T-cell (primary cell): ENCODE measurements at regions not wholly inside any gene's neighbourhood (a gene's known extent, or its start where the extent isn't known, plus 50 kb on each side); places are given as distances from the start of the nearest gene placed in this dataset.

Source experiments
- ATAC-seq, 4 experiments: fragments of 200-7000 bp in 3 of 4; fragments of 150-1000 bp in 1 of 4; cut with Tn5 transposase; replicated peaks in 1 of 4; 1 replicate in 3 of 4; 2 replicates in 1 of 4; pipeline ENCODE4 v1.10.0; 2021; ENCODE audit warnings: moderate library complexity in 3 of 4, mild to moderate bottlenecking in 2 of 4, moderate number of reproducible peaks in 1 of 4
- CTCF ChIA-PET, 2 donors: fragments of 300-600 bp; sonication (Branson Sonifier 250); formaldehyde crosslinking; loops; one replicate each; lab custom pipeline; 2022; ENCODE audit warnings: antibody characterized with exemption in 2 of 2; lab: Charles Lee
- POLR2A ChIA-PET, 2 donors: fragments of 300-600 bp; sonication (Branson Sonifier 250); formaldehyde crosslinking; loops; one replicate each; lab custom pipeline; 2022; ENCODE audit warnings: antibody characterized with exemption in 2 of 2; lab: Charles Lee
- DNase-seq, 35 experiments: peaks; one replicate each; pipeline versions ENCODE4 v3.0.0 to v3.0.0-alpha.2; 2013 to 2023
- H3K27ac ChIP-seq: one replicate; pipeline ENCODE4 v1.5.1; 2013; ENCODE audit warnings: low read length
- H3K27me3 ChIP-seq, 2 experiments: replicated peaks in 1 of 2; 1 replicate in 1 of 2; 2 replicates in 1 of 2; pipeline versions ENCODE4 v1.6.1 to v1.7.0; 2013; ENCODE audit warnings: low read length in 1 of 2, mixed read lengths in 1 of 2; ENCODE audit not compliant: control insufficient read depth in 2 of 2, insufficient read depth in 2 of 2; ENCODE audit errors: extremely low read depth in 1 of 2
- H3K36me3 ChIP-seq, 2 donors: 1 replicate in 1 of 2; 2 replicates in 1 of 2; pipeline versions ENCODE4 v1.6.1 to v1.7.0; 2013; ENCODE audit warnings: low read length in 1 of 2; ENCODE audit not compliant: control insufficient read depth in 2 of 2, insufficient read depth in 1 of 2; ENCODE audit errors: extremely low read depth in 1 of 2
- H3K4me1 ChIP-seq, 2 experiments: 1 replicate in 1 of 2; 2 replicates in 1 of 2; pipeline versions ENCODE4 v1.6.1 to v1.7.0; 2013; ENCODE audit warnings: low read length in 2 of 2, mixed read lengths in 1 of 2; ENCODE audit not compliant: insufficient read depth in 2 of 2, control insufficient read depth in 1 of 2; ENCODE audit errors: extremely low read depth in 1 of 2
- H3K4me3 ChIP-seq, 2 donors: 1 replicate in 1 of 2; 2 replicates in 1 of 2; pipeline versions ENCODE4 v1.5.1 to v1.7.0; 2013; ENCODE audit warnings: mild to moderate bottlenecking in 2 of 2, low read length in 1 of 2, moderate library complexity in 1 of 2; ENCODE audit not compliant: control insufficient read depth in 1 of 2; ENCODE audit errors: extremely low read depth in 1 of 2
- H3K9me3 ChIP-seq: 2 replicates; pipeline ENCODE4 v1.7.0; 2013
- H3K27ac Mint-ChIP-seq, 2 donors: one replicate each; pipeline ENCODE4 v1.8.0; 2020 to 2021; ENCODE audit warnings: mild to moderate bottlenecking in 2 of 2, mixed read lengths in 2 of 2
- H3K27me3 Mint-ChIP-seq, 2 donors: one replicate each; pipeline ENCODE4 v1.8.0; 2021 to 2022; ENCODE audit warnings: mixed read lengths in 2 of 2
- H3K36me3 Mint-ChIP-seq: one replicate; pipeline ENCODE4 v1.8.0; 2021; ENCODE audit warnings: mixed read lengths
- H3K4me1 Mint-ChIP-seq, 3 donors: one replicate each; pipeline ENCODE4 v1.8.0; 2020 to 2022; ENCODE audit warnings: mixed read lengths in 3 of 3, mild to moderate bottlenecking in 1 of 3
- H3K4me3 Mint-ChIP-seq, 3 donors: one replicate each; pipeline ENCODE4 v1.8.0; 2020 to 2022; ENCODE audit warnings: mild to moderate bottlenecking in 3 of 3, mixed read lengths in 3 of 3, moderate library complexity in 3 of 3
- H3K9me3 Mint-ChIP-seq, 3 donors: one replicate each; pipeline ENCODE4 v1.8.0; 2020 to 2022; ENCODE audit warnings: mixed read lengths in 3 of 3
- WGBS: methylation state at CpG from one replicate; pipeline ENCODE4 v1.1.5; 2013; ENCODE audit warnings: missing lambda C conversion rate; ENCODE audit not compliant: insufficient coverage; 5-methylcytosine and 5-hydroxymethylcytosine counted together

GRCh38 chr9:104980039-104980654, 52.2 kb upstream of the ABCA1 start:
- no peaks in the 10 kb centered on the region for H3K27me3 ChIP-seq
- Mint-ChIP-seq H3K9me3 (no peaks in the 10 kb centered on the region), H3K36me3 (no peaks in the 10 kb centered on the region), H3K27me3 (peaks cover 2 to 3% of the 10 kb centered on the region in 2 donors), H3K4me1 (peaks cover 7 to 23% (median 22%) of the 10 kb centered on the region in 3 donors), H3K27ac (no peak overlapping the region), H3K4me3 (no peak overlapping the region)
- H3K27ac ChIP-seq, result no peak overlapping the region
- no peaks in the 10 kb centered on the region for H3K36me3 ChIP-seq
- ChIA-PET CTCF (interaction anchor here in 1 of 2 donors (1.1 kb wide), 1 partner anchor 118 kb away, joined by 10 read pairs; no protein-coding TSS in a partner anchor), POLR2A (interaction anchor here in 1 of 2 donors (0.6 kb wide), 1 partner anchor 15 kb away, joined by 5 read pairs; no protein-coding TSS in a partner anchor)
- no peak overlapping the region for H3K4me3 ChIP-seq
- 67% methylated on average over 1 of the region's 5 CpGs for WGBS
- no peak for ATAC-seq
- H3K4me1 ChIP-seq, result no peaks in the 10 kb centered on the region
- no peaks in the 10 kb centered on the region for H3K9me3 ChIP-seq
- no peak for DNase-seq

- ATAC-seq (no peak), DNase-seq (no peak)
- H3K9me3 Mint-ChIP-seq, result no peaks in the 10 kb centered on the region
- CTCF ChIA-PET, result interaction anchor here in 1 of 2 donors (0.6 kb wide), 2 partner anchors 145 to 150 kb away, joined by 3 to 6 read pairs; no protein-coding TSS in a partner anchor
- Histone ChIP-seq H3K27ac (no peak overlapping the region), H3K27me3 (no peaks in the 10 kb centered on the region), H3K4me3 (no peak overlapping the region), H3K9me3 (no peaks in the 10 kb centered on the region), H3K4me1 (no peaks in the 10 kb centered on the region), H3K36me3 (no peaks in the 10 kb centered on the region)
- H3K27me3 Mint-ChIP-seq, result peaks cover 2 to 3% of the 10 kb centered on the region in 2 donors
- H3K27ac Mint-ChIP-seq, result no peak overlapping the region
- no peaks in the 10 kb centered on the region for H3K36me3 Mint-ChIP-seq
- H3K4me3 Mint-ChIP-seq, result no peak overlapping the region
- 100% methylated on average over 3 of the region's 8 CpGs for WGBS
- peaks cover 9 to 30% (median 28%) of the 10 kb centered on the region in 3 donors for H3K4me1 Mint-ChIP-seq
- POLR2A ChIA-PET, result interaction anchor here in 1 of 2 donors (0.6 kb wide), 2 partner anchors 114 to 192 kb away, joined by 3 read pairs; no protein-coding TSS in a partner anchor
Measured at GRCh38 chr9:104981543-104982129, 53.7 kb upstream of the ABCA1 start.

GRCh38 chr9:104982543-104982942, 54.6 kb upstream of the ABCA1 start:
- ATAC-seq (no peak), DNase-seq (no peak)
- no peak overlapping the region for H3K4me3 ChIP-seq
- Mint-ChIP-seq H3K36me3 (no peaks in the 10 kb centered on the region), H3K27me3 (peaks cover 3 to 4% of the 10 kb centered on the region in 2 donors), H3K4me1 (peaks cover 9 to 30% (median 28%) of the 10 kb centered on the region in 3 donors), H3K4me3 (no peak overlapping the region), H3K9me3 (no peaks in the 10 kb centered on the region), H3K27ac (no peak overlapping the region)
- POLR2A ChIA-PET, result no interaction called here
- H3K4me1 ChIP-seq, result no peaks in the 10 kb centered on the region
- no peaks in the 10 kb centered on the region for H3K9me3 ChIP-seq
- no peak overlapping the region for H3K27ac ChIP-seq
- CTCF ChIA-PET, result no interaction called here
- WGBS, result 100% methylated on average over 1 of the region's 3 CpGs
- H3K27me3 ChIP-seq, result no peaks in the 10 kb centered on the region
- H3K36me3 ChIP-seq, result no peaks in the 10 kb centered on the region

GRCh38 chr9:104983491-104983890, 55.5 kb upstream of the ABCA1 start:
- peaks cover 3 to 4% of the 10 kb centered on the region in 2 donors for H3K27me3 Mint-ChIP-seq
- H3K9me3 Mint-ChIP-seq, result no peaks in the 10 kb centered on the region
- H3K9me3 ChIP-seq, result no peaks in the 10 kb centered on the region
- H3K27ac Mint-ChIP-seq, result no peak overlapping the region
- H3K4me3 Mint-ChIP-seq, result no peak overlapping the region
- ChIA-PET CTCF (no interaction called here), POLR2A (no interaction called here)
- DNase-seq, result no peak
- H3K27ac ChIP-seq, result no peak overlapping the region
- H3K4me1 ChIP-seq, result no peaks in the 10 kb centered on the region
- ATAC-seq, result no peak
- no peaks in the 10 kb centered on the region for H3K36me3 ChIP-seq
- no peak overlapping the region for H3K4me3 ChIP-seq
- no CpG with 5 or more reads among the region's 3 CpGs for WGBS
- peaks cover 9 to 30% (median 28%) of the 10 kb centered on the region in 3 donors for H3K4me1 Mint-ChIP-seq
- H3K27me3 ChIP-seq, result no peaks in the 10 kb centered on the region
- no peaks in the 10 kb centered on the region for H3K36me3 Mint-ChIP-seq

GRCh38 chr9:104984121-104984520, 56.2 kb upstream of the ABCA1 start:
- H3K27ac Mint-ChIP-seq, result no peak overlapping the region
- H3K36me3 ChIP-seq, result no peaks in the 10 kb centered on the region
- ATAC-seq, result no peak
- CTCF ChIA-PET, result no interaction called here
- H3K4me1 Mint-ChIP-seq, result peaks cover 9 to 30% (median 28%) of the 10 kb centered on the region in 3 donors
- 80% methylated on average over 1 of the region's 5 CpGs for WGBS
- no peak for DNase-seq
- H3K27ac ChIP-seq, result no peak overlapping the region
- no peaks in the 10 kb centered on the region for H3K9me3 Mint-ChIP-seq
- H3K9me3 ChIP-seq, result no peaks in the 10 kb centered on the region
- H3K4me1 ChIP-seq, result no peaks in the 10 kb centered on the region
- H3K4me3 Mint-ChIP-seq, result peak overlapping the region in 1 of 3 donors; percentile 1
- H3K4me3 ChIP-seq, result no peak overlapping the region
- H3K27me3 ChIP-seq, result no peaks in the 10 kb centered on the region
- POLR2A ChIA-PET, result no interaction called here
- no peaks in the 10 kb centered on the region for H3K36me3 Mint-ChIP-seq
- H3K27me3 Mint-ChIP-seq, result peaks cover 3 to 4% of the 10 kb centered on the region in 2 donors

GRCh38 chr9:104984542-104984941, 56.6 kb upstream of the ABCA1 start:
- Histone ChIP-seq H3K27me3 (no peaks in the 10 kb centered on the region), H3K36me3 (no peaks in the 10 kb centered on the region), H3K4me3 (no peak overlapping the region), H3K9me3 (no peaks in the 10 kb centered on the region), H3K27ac (no peak overlapping the region), H3K4me1 (no peaks in the 10 kb centered on the region)
- H3K9me3 Mint-ChIP-seq, result no peaks in the 10 kb centered on the region
- peak overlapping the region in 1 of 3 donors; percentile 1 for H3K4me3 Mint-ChIP-seq
- H3K27ac Mint-ChIP-seq, result no peak overlapping the region
- ATAC-seq, result peak in 1 of 4 experiments; percentile 73
- no CpG with 5 or more reads among the region's 2 CpGs for WGBS
- H3K27me3 Mint-ChIP-seq, result peaks cover 3 to 4% of the 10 kb centered on the region in 2 donors
- DNase-seq, result no peak
- no peaks in the 10 kb centered on the region for H3K36me3 Mint-ChIP-seq
- ChIA-PET POLR2A (no interaction called here), CTCF (interaction anchor here in 1 of 2 donors (0.9 kb wide), 1 partner anchor 9 kb away, joined by 5 read pairs; no protein-coding TSS in a partner anchor)
- H3K4me1 Mint-ChIP-seq, result peaks cover 9 to 30% (median 28%) of the 10 kb centered on the region in 3 donors
